ENCODE measurements at regions not wholly inside any gene's neighbourhood (a gene's known extent, or its start where the extent isn't known, plus 50 kb on each side); places are given as distances from the start of the nearest gene placed in this dataset.

DNA sequence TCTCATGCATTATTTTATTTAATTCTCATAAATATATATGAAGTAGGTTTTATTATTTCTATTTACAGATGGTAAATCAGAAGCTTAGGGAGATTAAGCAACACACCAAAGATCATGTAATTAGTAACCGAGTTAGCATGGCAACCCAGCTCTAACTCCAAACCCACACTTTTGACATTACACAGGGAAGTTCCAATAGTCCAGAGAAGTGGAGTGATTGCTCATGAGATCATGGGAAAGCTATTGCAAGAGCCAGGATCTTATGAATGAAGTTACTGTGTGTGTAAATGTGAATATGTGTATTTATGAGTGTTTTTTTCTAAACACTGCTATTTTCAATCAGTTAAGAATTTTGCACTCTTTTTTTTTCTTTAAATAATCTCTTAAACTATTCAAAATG, 225.8 kb upstream of the KIRREL3 start:
- H3K27ac ChIP-seq, result no peak overlapping the region
- no peak for DNase-seq
- H3K36me3 ChIP-seq, result no peaks in the 10 kb centered on the region

DNA sequence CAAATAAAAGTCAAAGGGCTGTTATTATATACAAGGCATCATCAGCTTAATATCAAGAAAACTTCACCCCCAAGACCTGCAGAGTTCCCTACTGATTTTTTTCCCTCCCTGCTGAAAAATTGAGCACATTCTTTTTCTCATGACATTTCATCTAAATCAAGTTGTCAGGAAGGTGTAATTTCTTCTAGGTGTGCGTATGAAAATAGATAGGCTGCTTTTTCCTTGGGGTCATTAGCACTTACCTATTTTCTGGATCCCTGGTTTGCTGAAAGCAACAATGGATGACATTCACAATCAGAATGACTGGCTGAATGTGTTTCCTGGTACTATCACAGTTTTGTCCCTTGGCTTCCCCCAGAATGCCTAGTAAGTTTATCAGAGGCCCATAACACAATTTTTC, 225.0 kb upstream of the KIRREL3 start:
- no peak for DNase-seq
- no peak overlapping the region for H3K27ac ChIP-seq
- H3K4me1 ChIP-seq, result no peaks in the 10 kb centered on the region
- H3K4me3 ChIP-seq, result no peak overlapping the region
- TF ChIP-seq, protein P1, sequence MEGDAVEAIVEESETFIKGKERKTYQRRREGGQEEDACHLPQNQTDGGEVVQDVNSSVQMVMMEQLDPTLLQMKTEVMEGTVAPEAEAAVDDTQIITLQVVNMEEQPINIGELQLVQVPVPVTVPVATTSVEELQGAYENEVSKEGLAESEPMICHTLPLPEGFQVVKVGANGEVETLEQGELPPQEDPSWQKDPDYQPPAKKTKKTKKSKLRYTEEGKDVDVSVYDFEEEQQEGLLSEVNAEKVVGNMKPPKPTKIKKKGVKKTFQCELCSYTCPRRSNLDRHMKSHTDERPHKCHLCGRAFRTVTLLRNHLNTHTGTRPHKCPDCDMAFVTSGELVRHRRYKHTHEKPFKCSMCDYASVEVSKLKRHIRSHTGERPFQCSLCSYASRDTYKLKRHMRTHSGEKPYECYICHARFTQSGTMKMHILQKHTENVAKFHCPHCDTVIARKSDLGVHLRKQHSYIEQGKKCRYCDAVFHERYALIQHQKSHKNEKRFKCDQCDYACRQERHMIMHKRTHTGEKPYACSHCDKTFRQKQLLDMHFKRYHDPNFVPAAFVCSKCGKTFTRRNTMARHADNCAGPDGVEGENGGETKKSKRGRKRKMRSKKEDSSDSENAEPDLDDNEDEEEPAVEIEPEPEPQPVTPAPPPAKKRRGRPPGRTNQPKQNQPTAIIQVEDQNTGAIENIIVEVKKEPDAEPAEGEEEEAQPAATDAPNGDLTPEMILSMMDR (IDR thresholded peaks at IDR 0.05), result no peak
- no peaks in the 10 kb centered on the region for H3K36me3 ChIP-seq
- no peaks in the 10 kb centered on the region for H3K27me3 ChIP-seq
- H3K9me3 ChIP-seq, result no peaks in the 10 kb centered on the region
- intact Hi-C loops (cut with DNase I; ENCODE audit: low total_unique reads), result no loop called here

More for the DNA sequence above, 225.8 kb upstream of the KIRREL3 start:
- Histone ChIP-seq H3K4me1 (no peaks in the 10 kb centered on the region), H3K27me3 (no peaks in the 10 kb centered on the region), H3K4me3 (no peak overlapping the region), H3K9me3 (no peaks in the 10 kb centered on the region)
- TF ChIP-seq, protein P1 (IDR thresholded peaks at IDR 0.05), result no peak
- intact Hi-C loops (cut with DNase I; ENCODE audit: low total_unique reads), result no loop called here

DNA sequence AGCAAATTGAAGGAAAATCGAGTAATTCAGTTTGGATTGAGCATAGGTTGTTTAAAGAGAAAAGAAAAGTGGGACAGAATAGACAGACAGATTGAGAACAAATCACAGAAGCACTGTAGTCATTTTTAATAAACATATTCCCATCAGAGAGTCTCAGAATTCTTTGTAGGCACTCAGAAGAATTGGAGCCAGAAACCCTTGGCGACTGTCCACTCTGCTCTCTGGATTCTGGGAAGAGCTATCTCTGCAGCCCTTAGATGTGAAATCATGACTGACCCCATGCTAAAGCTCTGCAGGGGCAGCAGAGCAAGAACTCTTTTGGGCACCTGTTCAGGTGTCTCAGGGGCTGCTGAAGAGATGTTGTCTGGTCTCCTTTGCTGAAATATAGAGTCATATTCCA, 223.7 kb upstream of the KIRREL3 start:
- intact Hi-C loops (cut with DNase I; ENCODE audit: low total_unique reads), result no loop called here
- Histone ChIP-seq H3K4me3 (no peak overlapping the region), H3K27ac (no peak overlapping the region), H3K27me3 (no peaks in the 10 kb centered on the region), H3K4me1 (no peaks in the 10 kb centered on the region), H3K9me3 (no peaks in the 10 kb centered on the region), H3K36me3 (no peaks in the 10 kb centered on the region)
- TF ChIP-seq, protein P1 (IDR thresholded peaks at IDR 0.05), result no peak
- no peak for DNase-seq

DNA sequence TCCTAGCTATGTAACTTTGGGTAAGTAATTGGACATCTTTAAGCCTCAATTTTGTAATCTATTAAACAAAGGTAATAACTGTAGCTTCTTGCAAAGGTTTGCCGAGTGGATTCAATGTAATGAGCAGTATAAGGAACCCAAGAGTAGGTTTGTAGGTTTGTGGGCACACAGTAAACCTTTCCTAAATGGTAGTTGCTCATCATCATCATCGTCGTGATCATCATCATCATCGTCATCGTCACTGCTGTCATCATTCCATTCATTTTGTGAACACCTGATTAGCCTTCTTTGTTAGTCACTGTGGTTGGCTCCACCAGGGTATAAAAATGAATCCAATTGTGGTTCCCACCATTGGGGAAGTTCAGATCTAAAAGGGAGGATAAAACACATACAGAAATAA, 223.1 kb upstream of the KIRREL3 start:
- no peak overlapping the region for H3K27ac ChIP-seq
- DNase-seq, result no peak
- intact Hi-C loops (cut with DNase I; ENCODE audit: low total_unique reads), result no loop called here
- TF ChIP-seq, protein P1 (IDR thresholded peaks at IDR 0.05), result no peak
- no peaks in the 10 kb centered on the region for H3K27me3 ChIP-seq
- no peaks in the 10 kb centered on the region for H3K36me3 ChIP-seq
- H3K9me3 ChIP-seq, result no peaks in the 10 kb centered on the region
- no peaks in the 10 kb centered on the region for H3K4me1 ChIP-seq
- H3K4me3 ChIP-seq, result no peak overlapping the region

DNA sequence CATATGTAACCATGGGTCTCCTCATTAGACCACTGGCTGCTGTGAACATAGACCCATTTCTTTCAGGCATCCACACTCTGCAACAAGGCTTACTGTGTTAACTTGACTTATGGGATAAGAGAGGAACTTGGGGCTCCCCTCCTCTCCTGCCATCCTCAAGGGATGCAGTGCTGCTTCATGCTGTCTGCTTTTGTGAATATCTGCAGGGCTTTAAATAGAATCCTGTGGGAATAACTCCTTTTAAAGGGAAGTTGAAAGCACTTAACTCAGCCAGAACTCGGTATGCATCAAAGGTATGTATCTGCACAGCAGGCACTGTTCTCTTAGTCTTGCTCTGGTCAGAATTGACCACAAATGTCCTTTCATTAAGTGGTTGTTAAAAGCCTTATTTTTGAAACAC, 222.5 kb upstream of the KIRREL3 start:
- intact Hi-C loops (cut with DNase I; ENCODE audit: low total_unique reads), result no loop called here
- H3K9me3 ChIP-seq, result no peaks in the 10 kb centered on the region
- H3K4me1 ChIP-seq, result no peaks in the 10 kb centered on the region
- no peak for DNase-seq
- no peak overlapping the region for H3K27ac ChIP-seq
- TF ChIP-seq, protein P1 (IDR thresholded peaks at IDR 0.05), result no peak
- no peak overlapping the region for H3K4me3 ChIP-seq
- no peaks in the 10 kb centered on the region for H3K27me3 ChIP-seq
- H3K36me3 ChIP-seq, result no peaks in the 10 kb centered on the region

DNA sequence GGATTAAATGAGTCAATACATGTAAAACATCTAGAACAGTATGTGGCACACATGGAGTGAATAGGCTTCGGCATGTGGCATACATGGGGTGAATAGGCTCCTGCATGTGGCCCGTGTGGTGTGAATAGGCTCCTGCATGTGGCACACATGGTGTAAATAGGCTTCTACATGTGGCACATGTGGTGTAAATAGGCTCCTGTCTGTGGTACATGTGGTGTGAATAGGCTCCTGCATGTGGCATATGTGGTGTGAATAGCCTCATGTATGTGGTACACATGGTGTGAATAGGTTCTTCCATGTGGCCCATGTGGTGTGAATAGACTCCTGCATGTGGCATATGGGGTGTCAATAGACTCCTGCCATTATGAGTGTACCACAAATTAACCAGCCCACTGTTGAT, 219.1 kb upstream of the KIRREL3 start:
- Histone ChIP-seq H3K27ac (no peak overlapping the region), H3K4me1 (no peaks in the 10 kb centered on the region), H3K27me3 (no peaks in the 10 kb centered on the region), H3K9me3 (no peaks in the 10 kb centered on the region), H3K36me3 (no peaks in the 10 kb centered on the region), H3K4me3 (no peak overlapping the region)
- TF ChIP-seq, protein P1 (IDR thresholded peaks at IDR 0.05), result no peak
- no peak for DNase-seq
- intact Hi-C loops (cut with DNase I; ENCODE audit: low total_unique reads), result no loop called here

Data from tibial artery (tissue), 4 donors.